ENCODE measurements at regions not wholly inside any gene's neighbourhood (a gene's known extent, or its start where the extent isn't known, plus 50 kb on each side); places are given as distances from the start of the nearest gene placed in this dataset.

DNA sequence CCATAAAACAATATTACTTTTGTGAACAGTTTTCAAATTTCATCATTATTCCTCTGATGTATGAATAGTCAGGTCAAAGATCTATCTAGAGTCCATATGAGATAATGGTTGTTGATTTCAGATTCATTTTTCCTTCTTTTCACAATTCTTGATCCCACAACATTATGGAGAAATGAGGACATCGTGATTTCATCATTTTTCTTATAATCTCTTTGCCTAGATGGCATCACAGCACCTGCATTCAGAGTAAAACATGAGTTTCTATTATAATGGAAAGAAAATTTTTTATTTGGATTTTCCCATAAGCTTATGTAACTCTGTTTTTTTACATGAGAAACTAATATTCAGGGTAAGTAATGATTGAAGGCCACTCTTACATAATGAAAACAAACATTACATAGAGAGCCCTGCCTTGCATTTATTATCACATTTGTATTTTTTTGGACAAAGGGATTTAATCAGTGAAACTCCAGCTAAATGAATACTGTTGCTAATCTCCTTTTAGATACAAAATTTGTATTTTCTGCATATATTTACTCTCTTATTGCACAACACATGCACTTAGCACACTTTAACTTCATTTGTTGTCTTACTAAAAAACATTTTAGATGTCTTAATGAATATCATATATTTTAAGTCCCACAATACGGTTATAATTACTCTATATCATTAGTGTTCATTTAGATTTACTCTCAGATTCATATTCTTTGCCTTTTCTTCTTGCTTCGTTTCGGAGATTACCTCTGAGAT, 188.4 kb upstream of the KYNU start:
- Histone ChIP-seq H3K4me1 (ENCODE audit: control insufficient read depth in 2 of 2, insufficient read depth in 2 of 2, low read length in 2 of 2) (no peaks in the 10 kb centered on the region), H3K9me3 (ENCODE audit: control extremely low read depth in 1 of 3, control insufficient read depth in 2 of 3, insufficient read depth in 1 of 3, low read length in 2 of 3) (no peaks in the 10 kb centered on the region), H3K4me3 (ENCODE audit: control extremely low read depth in 1 of 5, extremely low read depth in 1 of 5, insufficient read depth in 1 of 5, low read depth in 2 of 5, low read length in 4 of 5) (no peak overlapping the region), H3K9ac (ENCODE audit: low read length) (no peak overlapping the region), H3K79me2 (ENCODE audit: control insufficient read depth, insufficient read depth, low read length) (no peaks in the 10 kb centered on the region), H3K27me3 (replicated peaks in 1 of 4; ENCODE audit: control extremely low read depth in 1 of 4, control insufficient read depth in 3 of 4, insufficient read depth in 4 of 4, low read length in 3 of 4) (no peaks in the 10 kb centered on the region), H3K4me2 (replicated peaks; ENCODE audit: low read depth, low read length, poor library complexity, severe bottlenecking) (no peak overlapping the region), H2AFZ (ENCODE audit: insufficient read depth, low read depth, low read length, poor library complexity, severe bottlenecking) (no peak overlapping the region), H4K20me1 (ENCODE audit: control insufficient read depth, insufficient read depth, low read length, poor library complexity, severe bottlenecking) (no peaks in the 10 kb centered on the region), H3K27ac (ENCODE audit: low read length in 2 of 2) (no peak overlapping the region), H3K36me3 (replicated peaks in 1 of 2; ENCODE audit: control extremely low read depth in 1 of 2, control insufficient read depth in 1 of 2, extremely low read depth in 1 of 2, insufficient read depth in 2 of 2, low read length in 1 of 2) (no peaks in the 10 kb centered on the region)
- no peak overlapping the region for H3K27ac Mint-ChIP-seq
- H3K4me1 Mint-ChIP-seq, result no peaks in the 10 kb centered on the region
- H3K9me3 Mint-ChIP-seq (ENCODE audit: insufficient read depth), result no peaks in the 10 kb centered on the region
- no peak for DNase-seq
- ATAC-seq (ENCODE audit: low read depth), result no peak
- TF ChIP-seq, protein P1, sequence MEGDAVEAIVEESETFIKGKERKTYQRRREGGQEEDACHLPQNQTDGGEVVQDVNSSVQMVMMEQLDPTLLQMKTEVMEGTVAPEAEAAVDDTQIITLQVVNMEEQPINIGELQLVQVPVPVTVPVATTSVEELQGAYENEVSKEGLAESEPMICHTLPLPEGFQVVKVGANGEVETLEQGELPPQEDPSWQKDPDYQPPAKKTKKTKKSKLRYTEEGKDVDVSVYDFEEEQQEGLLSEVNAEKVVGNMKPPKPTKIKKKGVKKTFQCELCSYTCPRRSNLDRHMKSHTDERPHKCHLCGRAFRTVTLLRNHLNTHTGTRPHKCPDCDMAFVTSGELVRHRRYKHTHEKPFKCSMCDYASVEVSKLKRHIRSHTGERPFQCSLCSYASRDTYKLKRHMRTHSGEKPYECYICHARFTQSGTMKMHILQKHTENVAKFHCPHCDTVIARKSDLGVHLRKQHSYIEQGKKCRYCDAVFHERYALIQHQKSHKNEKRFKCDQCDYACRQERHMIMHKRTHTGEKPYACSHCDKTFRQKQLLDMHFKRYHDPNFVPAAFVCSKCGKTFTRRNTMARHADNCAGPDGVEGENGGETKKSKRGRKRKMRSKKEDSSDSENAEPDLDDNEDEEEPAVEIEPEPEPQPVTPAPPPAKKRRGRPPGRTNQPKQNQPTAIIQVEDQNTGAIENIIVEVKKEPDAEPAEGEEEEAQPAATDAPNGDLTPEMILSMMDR (IDR thresholded peaks at IDR 0.05), result no peak
- TF ChIP-seq EZH2 (IDR thresholded peaks at IDR 0.05; ENCODE audit: borderline replicate concordance, insufficient read depth, low read depth, low read length, poor library complexity, severe bottlenecking), result no peak
- CTCF ChIA-PET, result interaction anchor here (1.1 kb wide), 1 partner anchor 292 kb away, joined by 3 read pairs; no protein-coding TSS in a partner anchor
- intact Hi-C loops (cut with micrococcal nuclease), result no loop called here
- WGBS (ENCODE audit: insufficient coverage), result no CpG with 5 or more reads among the region's 4 CpGs
- POLR2A ChIA-PET, result no interaction called here
- no peak overlapping the region for H3K4me3 Mint-ChIP-seq
- H3K27me3 Mint-ChIP-seq, result no peaks in the 10 kb centered on the region

DNA sequence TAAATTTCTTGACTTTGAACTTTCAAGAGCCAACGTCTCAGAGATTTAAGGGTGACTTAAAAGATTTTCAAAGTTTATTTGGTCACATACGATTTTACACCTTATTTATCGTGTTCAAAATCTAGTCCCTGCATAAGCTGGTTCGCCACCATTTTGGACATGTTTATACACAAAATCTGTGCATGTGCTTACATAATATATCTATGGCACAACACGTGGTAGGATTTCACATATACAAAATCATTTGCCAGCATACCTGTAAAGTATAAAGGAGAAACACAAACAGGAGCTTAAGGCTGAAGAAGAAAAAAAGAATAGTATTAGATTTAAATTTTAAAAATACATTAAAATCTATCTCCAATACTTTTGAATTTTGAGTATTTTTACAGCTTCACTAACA, 190.0 kb upstream of the KYNU start:
- TF ChIP-seq, protein P1 (IDR thresholded peaks at IDR 0.05), result no peak
- no peak for TF ChIP-seq EZH2 (IDR thresholded peaks at IDR 0.05; ENCODE audit: borderline replicate concordance, insufficient read depth, low read depth, low read length, poor library complexity, severe bottlenecking)
- Histone ChIP-seq H3K36me3 (replicated peaks in 1 of 2; ENCODE audit: control extremely low read depth in 1 of 2, control insufficient read depth in 1 of 2, extremely low read depth in 1 of 2, insufficient read depth in 2 of 2, low read length in 1 of 2) (no peaks in the 10 kb centered on the region), H3K9ac (ENCODE audit: low read length) (no peak overlapping the region), H3K4me3 (ENCODE audit: control extremely low read depth in 1 of 5, extremely low read depth in 1 of 5, insufficient read depth in 1 of 5, low read depth in 2 of 5, low read length in 4 of 5) (no peak overlapping the region), H4K20me1 (ENCODE audit: control insufficient read depth, insufficient read depth, low read length, poor library complexity, severe bottlenecking) (no peaks in the 10 kb centered on the region), H3K4me2 (replicated peaks; ENCODE audit: low read depth, low read length, poor library complexity, severe bottlenecking) (no peak overlapping the region), H3K27me3 (replicated peaks in 1 of 4; ENCODE audit: control extremely low read depth in 1 of 4, control insufficient read depth in 3 of 4, insufficient read depth in 4 of 4, low read length in 3 of 4) (no peaks in the 10 kb centered on the region), H3K79me2 (ENCODE audit: control insufficient read depth, insufficient read depth, low read length) (no peaks in the 10 kb centered on the region), H2AFZ (ENCODE audit: insufficient read depth, low read depth, low read length, poor library complexity, severe bottlenecking) (no peak overlapping the region), H3K9me3 (ENCODE audit: control extremely low read depth in 1 of 3, control insufficient read depth in 2 of 3, insufficient read depth in 1 of 3, low read length in 2 of 3) (no peaks in the 10 kb centered on the region), H3K27ac (ENCODE audit: low read length in 2 of 2) (no peak overlapping the region), H3K4me1 (ENCODE audit: control insufficient read depth in 2 of 2, insufficient read depth in 2 of 2, low read length in 2 of 2) (no peaks in the 10 kb centered on the region)
- Mint-ChIP-seq H3K27ac (no peak overlapping the region), H3K4me3 (no peak overlapping the region), H3K9me3 (ENCODE audit: insufficient read depth) (no peaks in the 10 kb centered on the region), H3K4me1 (no peaks in the 10 kb centered on the region), H3K27me3 (no peaks in the 10 kb centered on the region)
- 92% methylated on average over 2 of the region's 5 CpGs for WGBS (ENCODE audit: insufficient coverage)
- ChIA-PET POLR2A (no interaction called here), CTCF (interaction anchor here (0.8 kb wide), 1 partner anchor 10 kb away, joined by 3 read pairs; no protein-coding TSS in a partner anchor)
- DNase-seq (no peak), ATAC-seq (ENCODE audit: low read depth) (no peak)
- intact Hi-C loops (cut with micrococcal nuclease), result no loop called here

All from B cell (primary cell).